PC-3 (cell line): ENCODE measurements at regions not wholly inside any gene's neighbourhood (a gene's known extent, or its start where the extent isn't known, plus 50 kb on each side); places are given as distances from the start of the nearest gene placed in this dataset.

Experiments
- CTCF ChIP-seq: fragments of 300-600 bp; sonication (generic); conservative IDR thresholded peaks from 2 replicates; pipeline ENCODE4 v1.5.1; 2017; ENCODE audit warnings: antibody characterized with exemption, low read depth, mild to moderate bottlenecking, low read length
- EZH2 ChIP-seq: fragments of 300-600 bp; sonication (generic); IDR thresholded peaks from one replicate; pipeline ENCODE4 v1.6.1; 2017; ENCODE audit warnings: antibody characterized with exemption, mild to moderate bottlenecking, low read length; ENCODE audit not compliant: unreplicated experiment
- EZH2phosphoT487 ChIP-seq: fragments of 300-600 bp; sonication (generic); IDR thresholded peaks from 2 replicates; pipeline ENCODE4 v1.6.1; 2018; ENCODE audit warnings: mild to moderate bottlenecking, antibody characterized with exemption, low read length, borderline replicate concordance

DNA sequence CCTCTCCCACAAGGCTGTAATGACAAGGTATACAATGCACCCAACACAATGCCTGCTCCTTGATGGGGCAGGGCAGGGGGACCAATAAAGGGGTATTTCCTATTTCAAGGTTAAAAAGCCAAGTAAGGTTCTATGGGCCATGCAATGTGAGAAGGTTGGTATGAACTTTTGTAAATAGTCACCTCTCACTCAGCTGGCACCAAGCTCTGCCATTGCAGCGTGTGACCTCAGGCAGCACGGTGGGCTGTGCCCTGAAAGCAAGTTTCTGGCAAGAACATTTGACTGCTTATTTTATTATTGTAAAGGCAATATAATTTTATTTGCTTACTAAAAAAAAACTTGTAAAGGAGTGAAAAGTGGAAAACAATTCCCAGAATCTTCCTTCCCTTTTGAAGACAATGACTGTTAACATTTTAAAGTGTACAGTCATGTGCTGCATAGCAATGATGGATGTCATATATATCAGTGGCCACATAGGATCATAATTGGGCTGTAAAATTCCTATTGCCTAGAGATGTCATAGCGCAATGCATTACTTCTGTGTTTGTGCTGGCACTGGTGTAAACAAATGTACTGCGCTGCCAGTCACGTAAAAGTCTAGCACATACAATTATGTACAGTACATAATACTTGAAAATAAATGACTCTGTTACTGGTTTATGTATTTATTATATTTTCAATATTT is 167.3 kb upstream of the RORA start:
- TF ChIP-seq EZH2phosphoT487 (no peak), CTCF (no peak), EZH2 (no peak)
